ENCODE measurements at regions not wholly inside any gene's neighbourhood (a gene's known extent, or its start where the extent isn't known, plus 50 kb on each side); places are given as distances from the start of the nearest gene placed in this dataset.

GRCh38 chr7:41145656-41146055 lies 557.2 kb downstream of the INHBA start:
- H3K4me1 Mint-ChIP-seq (ENCODE audit: low read depth), result no peaks in the 10 kb centered on the region
- H3K27me3 Mint-ChIP-seq (ENCODE audit: low read depth), result no peaks in the 10 kb centered on the region
- ATAC-seq, result no peak
- peaks cover 10% of the 10 kb centered on the region for H3K9me3 Mint-ChIP-seq
- H3K36me3 Mint-ChIP-seq (ENCODE audit: insufficient read depth), result no peaks in the 10 kb centered on the region
- no peak for DNase-seq
- H3K4me3 Mint-ChIP-seq, result no peak overlapping the region

- Mint-ChIP-seq H3K9me3 (peaks cover 10% of the 10 kb centered on the region), H3K27me3 (ENCODE audit: low read depth) (no peaks in the 10 kb centered on the region), H3K4me1 (ENCODE audit: low read depth) (no peaks in the 10 kb centered on the region), H3K4me3 (no peak overlapping the region), H3K36me3 (ENCODE audit: insufficient read depth) (no peaks in the 10 kb centered on the region)
- DNase-seq, result no peak
- ATAC-seq, result no peak
These were observed 559.9 kb downstream of the INHBA start for GRCh38 chr7:41142904-41143473.

GRCh38 chr7:41139789-41140188 lies 563.1 kb downstream of the INHBA start:
- Mint-ChIP-seq H3K27me3 (ENCODE audit: low read depth) (no peaks in the 10 kb centered on the region), H3K4me3 (no peak overlapping the region), H3K36me3 (ENCODE audit: insufficient read depth) (no peaks in the 10 kb centered on the region), H3K4me1 (ENCODE audit: low read depth) (no peaks in the 10 kb centered on the region), H3K9me3 (peaks cover 4% of the 10 kb centered on the region)
- DNase-seq (no peak), ATAC-seq (no peak)

- DNase-seq, result no peak
- H3K9me3 Mint-ChIP-seq, result peaks cover 4% of the 10 kb centered on the region
- H3K4me3 Mint-ChIP-seq, result no peak overlapping the region
- ATAC-seq, result no peak
- H3K4me1 Mint-ChIP-seq (ENCODE audit: low read depth), result no peaks in the 10 kb centered on the region
- H3K27me3 Mint-ChIP-seq (ENCODE audit: low read depth), result no peaks in the 10 kb centered on the region
- H3K36me3 Mint-ChIP-seq (ENCODE audit: insufficient read depth), result no peaks in the 10 kb centered on the region
These were observed 566.3 kb downstream of the INHBA start for GRCh38 chr7:41136551-41136950.

GRCh38 chr7:41135511-41135910 lies 567.4 kb downstream of the INHBA start:
- H3K9me3 Mint-ChIP-seq, result peaks cover 4% of the 10 kb centered on the region
- no peak overlapping the region for H3K4me3 Mint-ChIP-seq
- H3K4me1 Mint-ChIP-seq (ENCODE audit: low read depth), result no peaks in the 10 kb centered on the region
- DNase-seq, result no peak
- H3K36me3 Mint-ChIP-seq (ENCODE audit: insufficient read depth), result no peaks in the 10 kb centered on the region
- no peak for ATAC-seq
- H3K27me3 Mint-ChIP-seq (ENCODE audit: low read depth), result no peaks in the 10 kb centered on the region

- Mint-ChIP-seq H3K4me1 (ENCODE audit: low read depth) (no peaks in the 10 kb centered on the region), H3K27me3 (ENCODE audit: low read depth) (no peaks in the 10 kb centered on the region), H3K9me3 (peaks cover 4% of the 10 kb centered on the region), H3K4me3 (no peak overlapping the region), H3K36me3 (ENCODE audit: insufficient read depth) (no peaks in the 10 kb centered on the region)
- DNase-seq (no peak), ATAC-seq (no peak)
These were observed 568.3 kb downstream of the INHBA start for GRCh38 chr7:41134300-41135255.

GRCh38 chr7:41133690-41134299 lies 569.1 kb downstream of the INHBA start:
- H3K36me3 Mint-ChIP-seq (ENCODE audit: insufficient read depth), result no peaks in the 10 kb centered on the region
- DNase-seq (no peak), ATAC-seq (no peak)
- no peaks in the 10 kb centered on the region for H3K27me3 Mint-ChIP-seq (ENCODE audit: low read depth)
- H3K9me3 Mint-ChIP-seq, result peaks cover under 1% of the 10 kb centered on the region
- H3K4me3 Mint-ChIP-seq, result no peak overlapping the region
- H3K4me1 Mint-ChIP-seq (ENCODE audit: low read depth), result no peaks in the 10 kb centered on the region

- H3K4me3 Mint-ChIP-seq, result no peak overlapping the region
- ATAC-seq (no peak), DNase-seq (no peak)
- H3K27me3 Mint-ChIP-seq (ENCODE audit: low read depth), result no peaks in the 10 kb centered on the region
- H3K4me1 Mint-ChIP-seq (ENCODE audit: low read depth), result no peaks in the 10 kb centered on the region
- H3K36me3 Mint-ChIP-seq (ENCODE audit: insufficient read depth), result no peaks in the 10 kb centered on the region
- H3K9me3 Mint-ChIP-seq, result no peaks in the 10 kb centered on the region
These were observed 570.9 kb downstream of the INHBA start for GRCh38 chr7:41131956-41132355.

- Mint-ChIP-seq H3K4me1 (ENCODE audit: low read depth) (no peaks in the 10 kb centered on the region), H3K36me3 (ENCODE audit: insufficient read depth) (no peaks in the 10 kb centered on the region), H3K9me3 (no peaks in the 10 kb centered on the region), H3K27me3 (ENCODE audit: low read depth) (no peaks in the 10 kb centered on the region), H3K4me3 (no peak overlapping the region)
- no peak for DNase-seq
- no peak for ATAC-seq
These were observed 572.2 kb downstream of the INHBA start for GRCh38 chr7:41130561-41131236.

- ATAC-seq, result no peak
- no peak for DNase-seq
- H3K4me1 Mint-ChIP-seq (ENCODE audit: low read depth), result no peaks in the 10 kb centered on the region
- no peaks in the 10 kb centered on the region for H3K9me3 Mint-ChIP-seq
- no peak overlapping the region for H3K4me3 Mint-ChIP-seq
- H3K36me3 Mint-ChIP-seq (ENCODE audit: insufficient read depth), result no peaks in the 10 kb centered on the region
- H3K27me3 Mint-ChIP-seq (ENCODE audit: low read depth), result no peaks in the 10 kb centered on the region
These were observed 572.8 kb downstream of the INHBA start for GRCh38 chr7:41130086-41130485.

- ATAC-seq, result no peak
- no peak overlapping the region for H3K4me3 Mint-ChIP-seq
These were observed 577.5 kb downstream of the INHBA start for GRCh38 chr7:41125343-41125742.

GRCh38 chr7:41122256-41122987 lies 580.5 kb downstream of the INHBA start:
- ATAC-seq, result no peak
- H3K4me3 Mint-ChIP-seq, result no peak overlapping the region
- H3K4me1 Mint-ChIP-seq (ENCODE audit: low read depth), result no peaks in the 10 kb centered on the region
- peaks cover 2% of the 10 kb centered on the region for H3K27me3 Mint-ChIP-seq (ENCODE audit: low read depth)
- DNase-seq, result no peak
- peaks cover 15% of the 10 kb centered on the region for H3K9me3 Mint-ChIP-seq
- H3K36me3 Mint-ChIP-seq (ENCODE audit: insufficient read depth), result no peaks in the 10 kb centered on the region

More at GRCh38 chr7:41125343-41125742, 577.5 kb downstream of the INHBA start:
- no peaks in the 10 kb centered on the region for H3K36me3 Mint-ChIP-seq (ENCODE audit: insufficient read depth)
- H3K4me1 Mint-ChIP-seq (ENCODE audit: low read depth), result no peaks in the 10 kb centered on the region
- H3K27me3 Mint-ChIP-seq (ENCODE audit: low read depth), result peaks cover 2% of the 10 kb centered on the region
- H3K9me3 Mint-ChIP-seq, result peaks cover 5% of the 10 kb centered on the region
- no peak for DNase-seq

GRCh38 chr7:41121228-41121627 lies 581.7 kb downstream of the INHBA start:
- peaks cover 15% of the 10 kb centered on the region for H3K9me3 Mint-ChIP-seq
- H3K36me3 Mint-ChIP-seq (ENCODE audit: insufficient read depth), result no peaks in the 10 kb centered on the region

GRCh38 chr7:41118486-41118885 lies 584.4 kb downstream of the INHBA start:
- no peak overlapping the region for H3K4me3 Mint-ChIP-seq
- DNase-seq (no peak), ATAC-seq (no peak)
- peaks cover 2% of the 10 kb centered on the region for H3K27me3 Mint-ChIP-seq (ENCODE audit: low read depth)
- no peaks in the 10 kb centered on the region for H3K4me1 Mint-ChIP-seq (ENCODE audit: low read depth)
- no peaks in the 10 kb centered on the region for H3K36me3 Mint-ChIP-seq (ENCODE audit: insufficient read depth)
- H3K9me3 Mint-ChIP-seq, result peaks cover 15% of the 10 kb centered on the region

More at GRCh38 chr7:41121228-41121627, 581.7 kb downstream of the INHBA start:
- DNase-seq, result no peak
- Mint-ChIP-seq H3K4me3 (no peak overlapping the region), H3K27me3 (ENCODE audit: low read depth) (peaks cover 2% of the 10 kb centered on the region), H3K4me1 (ENCODE audit: low read depth) (no peaks in the 10 kb centered on the region)
- ATAC-seq, result no peak

All from activated T-cell treated with anti-CD3 and anti-CD28 coated beads, Interleukin-2, amount 50 U/mL, for 4 hours (primary cell).